ENCODE measurements at regions not wholly inside any gene's neighbourhood (a gene's known extent, or its start where the extent isn't known, plus 50 kb on each side); places are given as distances from the start of the nearest gene placed in this dataset.

DNA sequence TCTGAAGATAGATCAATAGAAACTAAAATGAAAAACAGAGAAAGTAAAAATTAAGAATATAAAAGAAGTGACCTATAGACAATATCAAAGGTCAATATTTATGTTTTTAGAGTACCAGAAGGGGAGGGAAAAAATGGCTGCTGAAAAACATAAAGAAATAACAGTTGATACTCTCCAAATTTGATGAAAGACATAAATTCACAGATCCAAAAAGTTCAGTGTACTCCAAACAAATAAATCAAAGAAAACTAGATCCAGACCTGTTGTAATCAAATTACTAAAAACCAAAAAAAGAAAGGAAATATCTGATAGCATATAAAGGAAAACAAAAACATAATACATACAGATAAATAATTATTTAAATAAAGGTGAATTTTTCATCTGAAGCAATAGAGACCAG, 1689.1 kb upstream of the TMEFF2 start:
- no peaks in the 10 kb centered on the region for H3K79me2 ChIP-seq (ENCODE audit: insufficient read depth, low read length)
- TF ChIP-seq, protein P1, sequence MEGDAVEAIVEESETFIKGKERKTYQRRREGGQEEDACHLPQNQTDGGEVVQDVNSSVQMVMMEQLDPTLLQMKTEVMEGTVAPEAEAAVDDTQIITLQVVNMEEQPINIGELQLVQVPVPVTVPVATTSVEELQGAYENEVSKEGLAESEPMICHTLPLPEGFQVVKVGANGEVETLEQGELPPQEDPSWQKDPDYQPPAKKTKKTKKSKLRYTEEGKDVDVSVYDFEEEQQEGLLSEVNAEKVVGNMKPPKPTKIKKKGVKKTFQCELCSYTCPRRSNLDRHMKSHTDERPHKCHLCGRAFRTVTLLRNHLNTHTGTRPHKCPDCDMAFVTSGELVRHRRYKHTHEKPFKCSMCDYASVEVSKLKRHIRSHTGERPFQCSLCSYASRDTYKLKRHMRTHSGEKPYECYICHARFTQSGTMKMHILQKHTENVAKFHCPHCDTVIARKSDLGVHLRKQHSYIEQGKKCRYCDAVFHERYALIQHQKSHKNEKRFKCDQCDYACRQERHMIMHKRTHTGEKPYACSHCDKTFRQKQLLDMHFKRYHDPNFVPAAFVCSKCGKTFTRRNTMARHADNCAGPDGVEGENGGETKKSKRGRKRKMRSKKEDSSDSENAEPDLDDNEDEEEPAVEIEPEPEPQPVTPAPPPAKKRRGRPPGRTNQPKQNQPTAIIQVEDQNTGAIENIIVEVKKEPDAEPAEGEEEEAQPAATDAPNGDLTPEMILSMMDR (conservative IDR thresholded peaks at IDR 0.05; ENCODE audit: low read length): no peak
- TF ChIP-seq EZH2phosphoT487 (IDR thresholded peaks at IDR 0.05; ENCODE audit: borderline replicate concordance): no peak
- no peaks in the 10 kb centered on the region; the same call in 1 of the 2 replicates for H3K9me3 ChIP-seq (ENCODE audit: insufficient read depth, low read depth, low read length)

DNA sequence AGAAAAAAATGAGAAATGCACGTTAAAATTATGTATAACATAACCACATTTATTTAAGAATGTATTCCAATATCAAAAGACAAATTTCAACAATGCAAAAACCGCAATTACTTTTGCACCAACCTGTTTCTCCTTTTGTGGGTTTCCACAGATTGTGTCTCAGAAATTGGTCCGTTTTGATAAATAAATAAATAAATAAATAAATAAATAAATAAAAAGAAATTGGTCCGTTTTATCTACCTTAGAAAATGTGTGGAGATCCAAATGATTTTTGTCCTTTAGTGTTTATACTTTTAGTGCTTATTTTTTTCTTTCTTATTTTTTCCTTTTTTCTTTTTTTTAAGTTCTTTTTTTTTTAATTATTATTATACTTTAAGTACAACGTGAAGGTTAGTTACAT, 1682.2 kb upstream of the TMEFF2 start:
- H3K4me3 ChIP-seq (ENCODE audit: low read length, poor library complexity, severe bottlenecking): no peak overlapping the region
- no peaks in the 10 kb centered on the region for H3K79me2 ChIP-seq (ENCODE audit: insufficient read depth, low read length)
- H3F3A ChIP-seq (ENCODE audit: low read depth): no peaks in the 10 kb centered on the region
- no peak overlapping the region for H3K9ac ChIP-seq (ENCODE audit: low read depth, low read length, poor library complexity, severe bottlenecking)
- H3K36me3 ChIP-seq (ENCODE audit: insufficient read depth, low read length): no peaks in the 10 kb centered on the region
- H3K9me3 ChIP-seq (ENCODE audit: insufficient read depth, low read depth, low read length): no peaks in the 10 kb centered on the region
- H3K4me2 ChIP-seq (ENCODE audit: low read depth, low read length, poor library complexity, severe bottlenecking): no peak overlapping the region
- TF ChIP-seq EZH2phosphoT487 (IDR thresholded peaks at IDR 0.05; ENCODE audit: borderline replicate concordance): no peak
- TF ChIP-seq, protein P1 (conservative IDR thresholded peaks at IDR 0.05; ENCODE audit: low read length): no peak
- H2AFZ ChIP-seq (ENCODE audit: low read length): no peak overlapping the region
- H3K27me3 ChIP-seq (ENCODE audit: insufficient read depth, low read length, poor library complexity, severe bottlenecking): no peaks in the 10 kb centered on the region
- H4K20me1 ChIP-seq (ENCODE audit: insufficient read depth, low read length, poor library complexity, severe bottlenecking): no peaks in the 10 kb centered on the region
- no peaks in the 10 kb centered on the region for H3K4me1 ChIP-seq (ENCODE audit: insufficient read depth, low read length, poor library complexity, severe bottlenecking)
- H3K9me2 ChIP-seq (replicated peaks; ENCODE audit: low read depth, low read length): no peaks in the 10 kb centered on the region

More for the DNA sequence above, 1689.1 kb upstream of the TMEFF2 start:
- H3K27me3 ChIP-seq (ENCODE audit: insufficient read depth, low read length, poor library complexity, severe bottlenecking): no peaks in the 10 kb centered on the region
- no peaks in the 10 kb centered on the region for H4K20me1 ChIP-seq (ENCODE audit: insufficient read depth, low read length, poor library complexity, severe bottlenecking)
- no peak overlapping the region for H2AFZ ChIP-seq (ENCODE audit: low read length)
- H3K4me1 ChIP-seq (ENCODE audit: insufficient read depth, low read length, poor library complexity, severe bottlenecking): no peaks in the 10 kb centered on the region
- no peaks in the 10 kb centered on the region for H3F3A ChIP-seq (ENCODE audit: low read depth)
- H3K9ac ChIP-seq (ENCODE audit: low read depth, low read length, poor library complexity, severe bottlenecking): no peak overlapping the region
- H3K36me3 ChIP-seq (ENCODE audit: insufficient read depth, low read length): no peaks in the 10 kb centered on the region
- H3K4me3 ChIP-seq (ENCODE audit: low read length, poor library complexity, severe bottlenecking): no peak overlapping the region
- no peak overlapping the region for H3K4me2 ChIP-seq (ENCODE audit: low read depth, low read length, poor library complexity, severe bottlenecking)
- no peaks in the 10 kb centered on the region for H3K9me2 ChIP-seq (replicated peaks; ENCODE audit: low read depth, low read length)

DNA sequence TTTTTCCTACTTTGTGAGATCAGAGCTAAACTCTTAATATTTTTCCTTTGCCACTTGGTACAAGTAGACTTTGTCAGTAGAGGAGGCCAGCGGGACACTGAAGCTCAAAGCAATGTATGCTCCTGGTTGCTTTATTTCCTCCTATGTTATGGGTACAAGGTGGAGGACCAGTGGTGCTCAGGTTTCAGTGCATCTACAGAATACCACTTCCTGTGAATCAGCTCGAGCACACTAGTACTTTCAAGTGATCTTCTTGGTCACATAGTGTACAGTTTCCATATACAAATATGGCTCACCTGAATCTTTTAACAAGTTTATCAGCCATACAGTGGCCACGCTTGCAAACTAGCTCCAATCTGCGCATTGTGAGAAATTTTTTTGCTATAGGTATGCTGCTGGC, 1674.8 kb upstream of the TMEFF2 start:
- Histone ChIP-seq H3F3A (ENCODE audit: low read depth) (no peaks in the 10 kb centered on the region), H3K9me2 (replicated peaks; ENCODE audit: low read depth, low read length) (no peaks in the 10 kb centered on the region), H3K27me3 (ENCODE audit: insufficient read depth, low read length, poor library complexity, severe bottlenecking) (no peaks in the 10 kb centered on the region), H2AFZ (ENCODE audit: low read length) (no peak overlapping the region), H3K4me2 (ENCODE audit: low read depth, low read length, poor library complexity, severe bottlenecking) (no peak overlapping the region), H3K36me3 (ENCODE audit: insufficient read depth, low read length) (no peaks in the 10 kb centered on the region), H4K20me1 (ENCODE audit: insufficient read depth, low read length, poor library complexity, severe bottlenecking) (no peaks in the 10 kb centered on the region), H3K79me2 (ENCODE audit: insufficient read depth, low read length) (no peaks in the 10 kb centered on the region), H3K4me3 (ENCODE audit: low read length, poor library complexity, severe bottlenecking) (no peak overlapping the region), H3K9me3 (ENCODE audit: insufficient read depth, low read depth, low read length) (no peaks in the 10 kb centered on the region), H3K4me1 (ENCODE audit: insufficient read depth, low read length, poor library complexity, severe bottlenecking) (no peaks in the 10 kb centered on the region), H3K9ac (ENCODE audit: low read depth, low read length, poor library complexity, severe bottlenecking) (no peak overlapping the region)
- TF ChIP-seq EZH2phosphoT487 (IDR thresholded peaks at IDR 0.05; ENCODE audit: borderline replicate concordance): no peak
- TF ChIP-seq, protein P1 (conservative IDR thresholded peaks at IDR 0.05; ENCODE audit: low read length): no peak
